ENCODE measurements at regions not wholly inside any gene's neighbourhood (a gene's known extent, or its start where the extent isn't known, plus 50 kb on each side); places are given as distances from the start of the nearest gene placed in this dataset.
"Not testable (repeated sequence)": the region's sequence is repeated elsewhere in the genome, so short reads cannot be mapped to it uniquely, and the experiment has no call there.

GRCh38 chr3:8166014-8166413 is 335.6 kb upstream of the LMCD1 start:
- DNase-seq (no peak), FAIRE-seq (no peak)
- H3K4me1 ChIP-seq (ENCODE audit: control insufficient read depth in 3 of 3, insufficient read depth in 2 of 3, low read depth in 1 of 3, low read length in 2 of 3): no peaks in the 10 kb centered on the region
- H3K27me3 ChIP-seq (ENCODE audit: control insufficient read depth in 3 of 3, insufficient read depth in 3 of 3, low read length in 3 of 3): no peaks in the 10 kb centered on the region
- H3K4me3 ChIP-seq (ENCODE audit: low read depth in 1 of 3, low read length in 3 of 3): no peak overlapping the region
- 63 to 75% (median 66%) methylated on average over 2 of the region's 2 CpGs for WGBS, 3 donors
- H3K36me3 ChIP-seq (ENCODE audit: control insufficient read depth in 3 of 3, insufficient read depth in 2 of 3, low read depth in 1 of 3, low read length in 3 of 3): no peaks in the 10 kb centered on the region
- no peaks in the 10 kb centered on the region for H3K9me3 ChIP-seq (ENCODE audit: control insufficient read depth in 2 of 2, insufficient read depth in 1 of 2, low read depth in 1 of 2, low read length in 1 of 2)
- no peak overlapping the region for H3K27ac ChIP-seq (ENCODE audit: low read depth in 1 of 3, low read length in 2 of 3)

DNA sequence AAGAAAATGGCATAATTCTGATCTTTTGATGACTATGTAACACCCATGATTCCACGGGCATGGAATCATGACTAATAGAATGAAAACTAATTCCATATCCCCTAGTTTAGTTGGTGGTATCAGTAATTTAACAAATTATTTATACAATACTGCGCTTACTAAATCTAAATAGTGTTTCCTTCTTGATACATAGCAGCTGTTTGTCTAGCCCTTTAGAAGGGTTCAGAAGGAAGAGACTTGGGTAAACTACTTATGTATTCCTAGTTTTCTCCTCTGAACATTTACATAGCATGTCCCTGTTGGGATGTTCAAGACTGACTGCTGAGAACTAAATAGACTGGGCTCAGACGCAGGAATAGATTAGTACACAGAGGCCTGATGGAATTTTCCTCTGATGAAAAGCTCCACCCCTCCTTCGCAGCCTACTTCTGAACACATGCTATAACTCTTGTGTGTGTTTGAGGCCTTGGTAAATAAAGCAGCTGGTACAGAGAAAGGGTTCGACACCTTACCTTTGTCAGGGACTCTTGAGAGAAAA is 330.6 kb upstream of the LMCD1 start:
- H3K36me3 ChIP-seq (ENCODE audit: control insufficient read depth in 3 of 3, insufficient read depth in 2 of 3, low read depth in 1 of 3, low read length in 3 of 3): no peaks in the 10 kb centered on the region
- FAIRE-seq: no peak

GRCh38 chr3:8173892-8174291 is 327.7 kb upstream of the LMCD1 start:
- no peaks in the 10 kb centered on the region for H3K36me3 ChIP-seq (ENCODE audit: control insufficient read depth in 3 of 3, insufficient read depth in 2 of 3, low read depth in 1 of 3, low read length in 3 of 3)
- no peak overlapping the region for H3K27ac ChIP-seq (ENCODE audit: low read depth in 1 of 3, low read length in 2 of 3)
- H3K4me1 ChIP-seq (ENCODE audit: control insufficient read depth in 3 of 3, insufficient read depth in 2 of 3, low read depth in 1 of 3, low read length in 2 of 3): no peaks in the 10 kb centered on the region
- FAIRE-seq: no peak
- H3K9me3 ChIP-seq (ENCODE audit: control insufficient read depth in 2 of 2, insufficient read depth in 1 of 2, low read depth in 1 of 2, low read length in 1 of 2): no peaks in the 10 kb centered on the region
- 60 to 75% (median 68%) methylated on average over 2 of the region's 2 CpGs for WGBS, 3 donors
- DNase-seq: no peak
- no peak overlapping the region for H3K4me3 ChIP-seq (ENCODE audit: low read depth in 1 of 3, low read length in 3 of 3)
- H3K27me3 ChIP-seq (ENCODE audit: control insufficient read depth in 3 of 3, insufficient read depth in 3 of 3, low read length in 3 of 3): no peaks in the 10 kb centered on the region

More for the DNA sequence above, 330.6 kb upstream of the LMCD1 start:
- DNase-seq: no peak
- H3K27ac ChIP-seq (ENCODE audit: low read depth in 1 of 3, low read length in 2 of 3): no peak overlapping the region
- 59 to 71% (median 60%) methylated on average over 5 of the region's 5 CpGs for WGBS, 3 donors
- H3K9me3 ChIP-seq (ENCODE audit: control insufficient read depth in 2 of 2, insufficient read depth in 1 of 2, low read depth in 1 of 2, low read length in 1 of 2): no peaks in the 10 kb centered on the region
- H3K4me3 ChIP-seq (ENCODE audit: low read depth in 1 of 3, low read length in 3 of 3): no peak overlapping the region
- H3K27me3 ChIP-seq (ENCODE audit: control insufficient read depth in 3 of 3, insufficient read depth in 3 of 3, low read length in 3 of 3): no peaks in the 10 kb centered on the region
- H3K4me1 ChIP-seq (ENCODE audit: control insufficient read depth in 3 of 3, insufficient read depth in 2 of 3, low read depth in 1 of 3, low read length in 2 of 3): no peaks in the 10 kb centered on the region

GRCh38 chr3:8176759-8177483 is 324.7 kb upstream of the LMCD1 start:
- WGBS, 3 donors: 70 to 85% (median 80%) methylated on average over 8 to 10 of the region's 10 CpGs
- FAIRE-seq; H3K27me3 ChIP-seq (ENCODE audit: control insufficient read depth in 3 of 3, insufficient read depth in 3 of 3, low read length in 3 of 3); H3K4me1 ChIP-seq (ENCODE audit: control insufficient read depth in 3 of 3, insufficient read depth in 2 of 3, low read depth in 1 of 3, low read length in 2 of 3); H3K36me3 ChIP-seq (ENCODE audit: control insufficient read depth in 3 of 3, insufficient read depth in 2 of 3, low read depth in 1 of 3, low read length in 3 of 3); H3K9me3 ChIP-seq (ENCODE audit: control insufficient read depth in 2 of 2, insufficient read depth in 1 of 2, low read depth in 1 of 2, low read length in 1 of 2); H3K27ac ChIP-seq (ENCODE audit: low read depth in 1 of 3, low read length in 2 of 3); H3K4me3 ChIP-seq (ENCODE audit: low read depth in 1 of 3, low read length in 3 of 3); DNase-seq: not testable (repeated sequence)

- not testable (repeated sequence) for H3K27me3 ChIP-seq (ENCODE audit: control insufficient read depth in 3 of 3, insufficient read depth in 3 of 3, low read length in 3 of 3); DNase-seq; H3K9me3 ChIP-seq (ENCODE audit: control insufficient read depth in 2 of 2, insufficient read depth in 1 of 2, low read depth in 1 of 2, low read length in 1 of 2); H3K36me3 ChIP-seq (ENCODE audit: control insufficient read depth in 3 of 3, insufficient read depth in 2 of 3, low read depth in 1 of 3, low read length in 3 of 3); H3K27ac ChIP-seq (ENCODE audit: low read depth in 1 of 3, low read length in 2 of 3); H3K4me1 ChIP-seq (ENCODE audit: control insufficient read depth in 3 of 3, insufficient read depth in 2 of 3, low read depth in 1 of 3, low read length in 2 of 3); FAIRE-seq; H3K4me3 ChIP-seq (ENCODE audit: low read depth in 1 of 3, low read length in 3 of 3)
- WGBS, 3 donors: 40 to 68% (median 62%) methylated on average over 7 of the region's 7 CpGs
These were observed 323.1 kb upstream of the LMCD1 start for GRCh38 chr3:8178516-8178915.

DNA sequence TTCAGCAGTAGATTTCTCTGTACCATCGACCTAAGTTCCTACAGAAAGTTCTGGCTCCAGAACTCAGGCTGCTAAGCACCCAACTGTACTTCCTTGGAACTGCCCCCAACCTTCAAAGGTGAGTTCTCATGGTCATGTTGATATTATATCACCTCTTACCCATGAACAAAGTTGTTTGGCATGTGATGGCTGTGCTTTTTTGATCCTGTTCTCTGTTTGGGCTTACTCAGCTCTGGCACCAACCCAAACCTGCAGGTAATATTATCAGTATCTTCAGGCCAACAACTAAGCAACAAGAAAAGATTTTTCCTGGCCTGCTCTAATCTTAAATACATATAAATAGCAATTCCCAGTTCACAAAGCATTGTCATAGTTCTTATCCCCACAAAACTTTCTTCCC is 318.7 kb upstream of the LMCD1 start:
- H3K4me3 ChIP-seq (ENCODE audit: low read depth in 1 of 3, low read length in 3 of 3): no peak overlapping the region
- no peaks in the 10 kb centered on the region for H3K9me3 ChIP-seq (ENCODE audit: control insufficient read depth in 2 of 2, insufficient read depth in 1 of 2, low read depth in 1 of 2, low read length in 1 of 2)
- 8 to 60% (median 19%) methylated on average over 1 of the region's 1 CpG for WGBS, 3 donors
- FAIRE-seq (no peak), DNase-seq (no peak)
- no peaks in the 10 kb centered on the region for H3K27me3 ChIP-seq (ENCODE audit: control insufficient read depth in 3 of 3, insufficient read depth in 3 of 3, low read length in 3 of 3)
- H3K27ac ChIP-seq (ENCODE audit: low read depth in 1 of 3, low read length in 2 of 3): no peak overlapping the region
- no peaks in the 10 kb centered on the region for H3K36me3 ChIP-seq (ENCODE audit: control insufficient read depth in 3 of 3, insufficient read depth in 2 of 3, low read depth in 1 of 3, low read length in 3 of 3)
- H3K4me1 ChIP-seq (ENCODE audit: control insufficient read depth in 3 of 3, insufficient read depth in 2 of 3, low read depth in 1 of 3, low read length in 2 of 3): no peaks in the 10 kb centered on the region

DNA sequence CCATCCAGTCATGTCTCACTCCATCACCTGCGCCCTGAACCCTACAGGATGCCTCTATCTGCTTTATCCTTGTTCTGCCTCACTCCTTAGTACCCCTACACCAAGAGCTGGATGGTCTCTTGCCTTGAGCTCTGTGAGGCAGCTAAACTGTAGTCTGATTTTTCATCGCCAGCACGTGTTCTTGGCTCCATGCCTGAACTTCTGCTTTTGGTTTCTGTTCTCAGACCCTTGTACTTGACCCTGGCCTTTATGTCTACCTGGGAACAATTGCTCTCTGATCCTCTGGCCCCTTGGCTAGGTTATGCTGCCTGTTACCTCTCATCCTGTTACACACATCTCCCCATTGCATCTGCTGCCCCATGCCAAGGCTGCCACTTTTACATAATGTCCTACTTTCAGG is 318.0 kb upstream of the LMCD1 start:
- DNase-seq: peak; percentile 15 to 28
- no peaks in the 10 kb centered on the region for H3K9me3 ChIP-seq (ENCODE audit: control insufficient read depth in 2 of 2, insufficient read depth in 1 of 2, low read depth in 1 of 2, low read length in 1 of 2)
- no peaks in the 10 kb centered on the region for H3K36me3 ChIP-seq (ENCODE audit: control insufficient read depth in 3 of 3, insufficient read depth in 2 of 3, low read depth in 1 of 3, low read length in 3 of 3)
- no peaks in the 10 kb centered on the region for H3K27me3 ChIP-seq (ENCODE audit: control insufficient read depth in 3 of 3, insufficient read depth in 3 of 3, low read length in 3 of 3)
- no peak overlapping the region for H3K4me3 ChIP-seq (ENCODE audit: low read depth in 1 of 3, low read length in 3 of 3)
- H3K4me1 ChIP-seq (ENCODE audit: control insufficient read depth in 3 of 3, insufficient read depth in 2 of 3, low read depth in 1 of 3, low read length in 2 of 3): no peaks in the 10 kb centered on the region
- 36 to 41% (median 40%) methylated on average over 3 of the region's 3 CpGs for WGBS, 3 donors
- no peak overlapping the region for H3K27ac ChIP-seq (ENCODE audit: low read depth in 1 of 3, low read length in 2 of 3)
- no peak for FAIRE-seq

- Histone ChIP-seq H3K36me3 (ENCODE audit: control insufficient read depth in 3 of 3, insufficient read depth in 2 of 3, low read depth in 1 of 3, low read length in 3 of 3) (no peaks in the 10 kb centered on the region), H3K4me3 (ENCODE audit: low read depth in 1 of 3, low read length in 3 of 3) (no peak overlapping the region), H3K27ac (ENCODE audit: low read depth in 1 of 3, low read length in 2 of 3) (no peak overlapping the region), H3K27me3 (ENCODE audit: control insufficient read depth in 3 of 3, insufficient read depth in 3 of 3, low read length in 3 of 3) (no peaks in the 10 kb centered on the region), H3K4me1 (ENCODE audit: control insufficient read depth in 3 of 3, insufficient read depth in 2 of 3, low read depth in 1 of 3, low read length in 2 of 3) (no peaks in the 10 kb centered on the region), H3K9me3 (ENCODE audit: control insufficient read depth in 2 of 2, insufficient read depth in 1 of 2, low read depth in 1 of 2, low read length in 1 of 2) (no peaks in the 10 kb centered on the region)
- FAIRE-seq (no peak), DNase-seq (no peak)
- WGBS, 3 donors: 86 to 91% (median 86%) methylated on average over 3 of the region's 3 CpGs
These were observed 315.4 kb upstream of the LMCD1 start for GRCh38 chr3:8186213-8186612.

DNA sequence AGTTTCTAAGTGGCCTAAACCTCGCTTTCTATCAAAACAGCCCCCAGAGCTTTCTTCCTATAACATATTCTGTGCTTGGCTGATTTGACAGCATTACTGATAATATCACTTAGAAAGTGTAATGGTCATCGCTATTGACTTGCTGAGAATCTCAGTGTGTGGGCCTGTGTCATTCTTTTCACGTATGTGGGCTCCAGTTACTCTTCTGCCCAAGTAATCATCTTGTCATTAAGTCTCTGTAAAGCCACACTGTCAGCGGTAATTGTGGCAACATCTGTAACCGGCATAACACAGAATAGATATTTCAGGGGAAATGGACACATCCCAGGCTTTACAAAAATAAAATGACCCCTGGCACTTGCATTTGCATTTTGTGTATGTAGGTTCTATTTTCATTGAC is 313.6 kb upstream of the LMCD1 start:
- no peaks in the 10 kb centered on the region for H3K36me3 ChIP-seq (ENCODE audit: control insufficient read depth in 3 of 3, insufficient read depth in 2 of 3, low read depth in 1 of 3, low read length in 3 of 3)
- no peaks in the 10 kb centered on the region for H3K4me1 ChIP-seq (ENCODE audit: control insufficient read depth in 3 of 3, insufficient read depth in 2 of 3, low read depth in 1 of 3, low read length in 2 of 3)
- DNase-seq (no peak), FAIRE-seq (no peak)
- no peak overlapping the region for H3K4me3 ChIP-seq (ENCODE audit: low read depth in 1 of 3, low read length in 3 of 3)
- H3K27me3 ChIP-seq (ENCODE audit: control insufficient read depth in 3 of 3, insufficient read depth in 3 of 3, low read length in 3 of 3): no peaks in the 10 kb centered on the region
- no peaks in the 10 kb centered on the region for H3K9me3 ChIP-seq (ENCODE audit: control insufficient read depth in 2 of 2, insufficient read depth in 1 of 2, low read depth in 1 of 2, low read length in 1 of 2)
- WGBS, 3 donors: 87 to 88% (median 88%) methylated on average over 5 of the region's 5 CpGs
- H3K27ac ChIP-seq (ENCODE audit: low read depth in 1 of 3, low read length in 2 of 3): no peak overlapping the region

Data from small intestine (tissue), 7 donors.